HG03045 (cell line): ENCODE measurements at regions not wholly inside any gene's neighbourhood (a gene's known extent, or its start where the extent isn't known, plus 50 kb on each side); places are given as distances from the start of the nearest gene placed in this dataset.

ENCODE experiments used
- ATAC-seq: cut with Tn5 transposase; IDR thresholded peaks from one replicate; pipeline ENCODE4 v1.9.1; 2021; ENCODE audit warnings: mild to moderate bottlenecking, moderate library complexity; ENCODE audit not compliant: unreplicated experiment

DNA sequence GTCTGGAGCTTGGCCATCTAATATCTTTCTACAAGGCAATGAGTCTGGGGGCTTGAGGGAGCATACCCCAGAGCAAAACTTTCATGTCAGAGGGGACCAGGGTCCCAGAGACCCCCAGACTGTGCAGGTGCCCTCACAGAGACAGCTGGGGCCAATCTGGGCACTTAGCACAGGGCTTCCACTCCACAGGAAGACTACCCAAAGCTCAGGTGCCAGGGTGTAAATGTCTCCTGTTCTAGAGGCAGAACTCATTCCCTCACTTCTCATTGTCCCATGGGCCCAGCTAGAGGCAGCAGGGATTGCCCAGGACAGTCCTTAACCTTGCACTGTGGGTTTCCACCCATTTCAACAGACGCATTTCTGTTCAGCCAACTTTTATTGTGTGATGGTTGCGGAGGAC, 246.9 kb downstream of the ACTR3B start:
- ATAC-seq: no peak

DNA sequence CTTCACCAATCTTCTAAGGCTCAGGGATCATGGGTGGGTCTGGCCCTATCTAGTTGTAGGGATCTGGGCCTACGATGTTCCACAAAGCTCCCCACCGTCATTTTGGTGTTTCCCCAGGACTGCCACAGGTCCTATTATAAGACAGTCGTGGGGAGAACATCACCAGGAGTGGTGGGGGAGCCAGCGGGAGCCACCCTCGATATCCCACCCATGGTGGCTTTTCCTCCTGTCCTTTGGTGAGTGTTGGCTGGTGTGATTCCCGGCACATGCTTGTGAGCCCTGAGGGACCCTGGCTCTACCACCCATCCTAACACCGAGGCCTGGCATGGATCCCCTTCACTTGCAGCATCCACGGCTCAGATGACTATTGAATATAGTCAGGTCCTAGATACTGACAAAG, 247.4 kb downstream of the ACTR3B start:
- no peak for ATAC-seq

- no peak for ATAC-seq
These were observed 250.9 kb downstream of the ACTR3B start for GRCh38 chr7:153010416-153010815.

GRCh38 chr7:153012203-153012602, 252.7 kb downstream of the ACTR3B start:
- no peak for ATAC-seq

GRCh38 chr7:153017223-153017622, 257.7 kb downstream of the ACTR3B start:
- no peak for ATAC-seq

DNA sequence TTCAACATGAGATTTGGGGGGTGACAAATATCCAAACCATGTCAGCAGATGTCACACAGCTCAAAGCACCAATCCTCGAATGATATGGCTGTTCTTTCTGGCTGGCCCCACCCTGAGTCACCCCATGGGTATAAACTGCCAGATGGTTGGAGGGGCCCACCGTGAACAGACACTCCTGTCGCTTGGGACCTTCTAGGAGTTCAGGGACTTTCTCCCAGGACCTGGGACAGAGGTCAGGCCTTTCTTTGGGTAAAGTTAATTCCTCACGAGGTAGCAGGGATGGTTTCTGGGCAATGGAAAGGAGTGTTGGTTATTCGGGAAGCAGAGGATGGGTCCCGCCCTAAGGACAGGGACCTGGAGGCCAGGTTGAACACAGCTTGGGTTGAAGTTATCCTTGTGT, 262.0 kb downstream of the ACTR3B start:
- ATAC-seq: no peak

DNA sequence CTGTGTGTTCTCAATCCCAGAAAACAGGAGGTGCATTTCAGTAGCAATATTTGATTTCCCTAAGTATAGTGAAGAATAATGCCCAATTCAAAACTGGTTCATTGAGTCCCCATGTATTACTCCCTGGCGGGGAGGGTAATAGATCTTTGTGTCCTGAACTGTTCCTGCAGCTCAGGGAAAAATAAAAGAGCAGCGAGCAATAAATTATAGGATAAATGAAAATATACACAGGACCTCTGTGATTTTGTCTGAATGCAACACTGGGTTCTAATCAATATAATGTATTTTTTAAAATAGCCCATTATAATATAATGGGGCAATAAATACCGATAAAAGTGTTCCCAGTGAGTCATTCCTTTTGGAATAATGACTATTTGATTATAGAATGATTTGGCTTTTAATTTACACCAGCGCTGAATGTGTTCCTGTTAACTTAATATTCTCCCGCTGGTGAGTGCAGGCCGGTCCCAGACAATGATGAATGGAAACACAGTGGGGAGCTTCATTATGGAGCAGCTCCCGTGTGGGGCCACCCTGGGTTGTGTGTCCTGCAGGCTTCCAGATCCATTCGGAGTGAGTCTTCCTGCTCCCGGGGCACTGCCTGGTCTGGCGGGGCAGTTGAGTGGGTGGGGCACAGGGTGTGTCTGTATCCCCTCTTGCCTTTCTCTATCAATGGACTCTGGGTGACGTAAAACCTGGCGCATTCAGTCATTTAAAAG, 263.1 kb downstream of the ACTR3B start:
- no peak for ATAC-seq

- no peak for ATAC-seq
These were observed 263.6 kb downstream of the ACTR3B start for GRCh38 chr7:153023194-153023592.

DNA sequence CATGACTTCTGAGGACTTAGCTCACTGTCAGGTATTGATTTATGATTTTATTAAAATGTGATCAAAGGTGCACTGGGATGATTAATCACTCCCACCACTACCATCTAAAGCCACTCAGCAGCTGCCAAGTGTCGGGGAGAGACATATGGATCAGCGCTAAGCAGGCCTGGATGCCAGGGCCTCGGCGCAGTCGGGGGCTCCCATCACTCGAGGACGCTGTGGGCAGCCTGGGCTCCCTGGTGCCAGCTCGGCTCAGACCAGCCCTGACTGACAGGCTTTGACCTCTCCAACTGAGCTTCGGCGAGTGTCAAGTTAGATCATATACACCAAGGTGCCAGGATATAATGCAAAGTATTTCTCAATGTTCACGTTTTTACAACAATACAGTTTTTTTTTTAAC, 267.7 kb downstream of the ACTR3B start:
- ATAC-seq: no peak

DNA sequence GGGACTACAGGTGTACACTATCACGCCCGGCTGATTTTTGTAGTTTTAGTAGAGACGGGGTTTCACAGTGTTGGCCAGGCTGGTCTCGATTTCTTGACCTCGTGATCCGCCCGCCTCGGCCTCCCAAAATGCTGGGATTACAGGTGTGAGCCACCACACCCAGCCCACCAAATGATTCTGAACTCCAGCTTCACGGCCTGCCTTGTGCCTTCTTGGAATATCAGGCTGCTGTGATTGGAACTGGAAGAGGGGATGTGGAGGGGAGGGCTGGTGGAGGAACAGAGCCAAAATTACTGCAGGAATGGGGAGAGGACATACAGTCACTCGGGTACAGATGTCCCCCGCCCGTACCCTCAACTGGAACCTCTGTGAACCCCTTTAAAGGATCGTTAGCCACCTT, 268.4 kb downstream of the ACTR3B start:
- ATAC-seq: no peak

GRCh38 chr7:153030976-153031375, 271.4 kb downstream of the ACTR3B start:
- ATAC-seq: no peak

DNA sequence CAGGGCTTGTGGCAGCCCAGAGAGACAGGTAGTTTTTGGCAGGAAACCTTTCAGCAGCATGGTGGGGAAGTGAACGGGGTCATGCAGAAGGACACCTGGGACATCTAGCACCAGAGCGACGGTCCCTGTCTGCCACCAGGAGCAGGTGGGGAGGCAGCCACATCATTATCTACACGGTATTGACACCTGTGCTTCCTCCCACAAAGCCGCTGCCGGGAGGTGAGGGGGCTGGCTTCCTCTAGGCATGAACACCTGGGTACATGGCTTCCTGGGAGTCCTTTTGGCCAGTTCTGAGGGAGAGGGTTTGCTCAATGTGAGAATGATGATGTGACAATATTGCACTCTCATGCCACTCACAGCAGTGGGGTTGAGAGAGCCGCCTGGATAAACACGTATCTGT, 275.2 kb downstream of the ACTR3B start:
- no peak for ATAC-seq

GRCh38 chr7:153036396-153037063, 277.0 kb downstream of the ACTR3B start:
- ATAC-seq: no peak

DNA sequence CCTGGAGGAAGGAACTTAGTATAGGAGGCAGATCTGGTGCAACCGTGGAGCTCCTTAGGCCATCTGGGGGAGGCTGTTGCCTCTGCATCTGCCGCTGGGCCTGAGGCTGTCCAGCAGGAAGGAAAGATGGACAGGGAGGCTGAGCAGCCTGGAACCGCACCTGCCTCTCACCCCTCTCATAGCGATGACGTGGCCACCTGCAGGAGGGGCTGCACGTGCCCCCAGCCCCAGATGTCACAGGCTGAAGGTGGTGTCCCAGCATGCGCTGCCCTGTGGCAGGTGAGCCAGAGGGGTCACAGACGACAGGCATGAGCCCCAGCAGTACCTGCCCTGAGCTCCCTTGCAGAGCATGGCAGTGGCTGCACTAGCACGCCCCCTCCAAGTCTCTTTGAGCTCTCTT, 283.9 kb downstream of the ACTR3B start:
- ATAC-seq: no peak

- ATAC-seq: no peak
These were observed 285.4 kb downstream of the ACTR3B start for GRCh38 chr7:153044981-153045380.

- no peak for ATAC-seq
These were observed 287.8 kb downstream of the ACTR3B start for GRCh38 chr7:153047079-153047959.

GRCh38 chr7:153052206-153052605, 292.7 kb downstream of the ACTR3B start:
- ATAC-seq: no peak

DNA sequence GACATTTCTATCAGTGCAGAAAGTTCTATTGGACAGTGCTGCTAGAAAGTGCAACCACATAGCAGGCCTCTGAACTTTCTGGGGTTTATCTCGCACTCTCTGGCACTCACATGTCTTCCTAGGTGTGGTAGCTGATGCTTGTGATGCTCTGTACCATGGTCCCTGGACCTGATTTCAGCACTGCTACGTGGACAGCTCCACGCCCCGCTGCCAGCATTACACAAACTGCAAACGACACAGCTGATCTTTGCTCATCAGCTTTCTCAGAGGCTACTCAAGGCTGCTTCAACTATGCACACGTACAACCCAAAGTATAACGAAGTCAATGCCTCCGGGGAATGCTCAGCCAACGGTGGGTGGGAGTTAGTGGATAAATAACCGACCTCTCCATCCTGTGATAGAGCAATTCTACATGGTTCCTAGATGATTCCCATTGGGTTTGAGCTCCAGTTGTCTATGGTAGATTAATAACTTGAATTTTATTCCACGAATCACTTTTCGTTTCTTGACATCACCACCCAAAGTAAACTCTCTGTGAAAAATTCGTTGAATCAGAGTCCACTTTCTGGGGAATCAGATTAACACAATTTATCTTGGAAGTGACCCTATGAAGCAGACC, 302.5 kb downstream of the ACTR3B start:
- ATAC-seq: no peak

DNA sequence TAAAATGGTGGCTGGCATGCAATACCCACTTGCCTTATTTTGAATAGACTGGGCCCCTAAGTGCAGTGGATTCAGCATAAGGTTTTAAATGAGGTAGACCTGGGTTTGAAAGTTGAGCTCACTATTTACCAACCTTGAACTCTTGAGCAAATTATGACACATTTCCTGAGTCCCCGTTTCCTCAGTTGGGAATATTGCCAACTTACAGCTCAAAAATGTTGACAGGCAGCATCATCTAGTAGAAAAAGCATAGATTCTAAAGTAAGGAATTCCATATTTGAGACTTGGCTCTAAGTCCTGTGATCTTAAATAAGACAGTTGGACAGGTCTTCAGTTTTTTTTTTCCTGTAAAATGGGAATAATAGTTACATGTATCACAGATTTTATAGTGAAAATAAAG, 305.5 kb downstream of the ACTR3B start:
- no peak for ATAC-seq

DNA sequence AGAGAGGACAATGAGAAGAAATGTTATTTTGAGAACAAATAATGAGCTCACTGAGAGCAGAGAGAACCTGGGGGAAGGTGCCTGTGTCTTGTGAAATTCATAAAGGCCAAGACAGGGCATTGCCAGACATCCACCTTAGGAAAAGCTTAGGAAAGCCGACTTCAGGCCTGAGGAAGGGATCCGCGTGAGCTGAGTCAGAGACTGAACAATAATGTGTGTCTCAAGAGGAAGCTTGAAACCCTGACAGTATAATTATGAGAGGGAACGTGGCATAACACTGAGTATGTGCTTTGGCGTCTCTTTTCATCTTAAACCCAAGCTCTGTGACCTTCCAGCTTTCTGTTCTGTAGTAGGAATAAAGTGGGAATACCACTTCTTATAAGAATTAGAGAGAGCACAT, 307.2 kb downstream of the ACTR3B start:
- ATAC-seq: no peak

- ATAC-seq: no peak
These were observed 310.6 kb downstream of the ACTR3B start for GRCh38 chr7:153070141-153070540.
